NCI-H510A (cell line): ENCODE measurements at regions not wholly inside any gene's neighbourhood (a gene's known extent, or its start where the extent isn't known, plus 50 kb on each side); places are given as distances from the start of the nearest gene placed in this dataset.

ENCODE experiments used
- DNase-seq: peaks from one replicate; lab custom pipeline; 2025; lab: John Stamatoyannopoulos, UW

DNA sequence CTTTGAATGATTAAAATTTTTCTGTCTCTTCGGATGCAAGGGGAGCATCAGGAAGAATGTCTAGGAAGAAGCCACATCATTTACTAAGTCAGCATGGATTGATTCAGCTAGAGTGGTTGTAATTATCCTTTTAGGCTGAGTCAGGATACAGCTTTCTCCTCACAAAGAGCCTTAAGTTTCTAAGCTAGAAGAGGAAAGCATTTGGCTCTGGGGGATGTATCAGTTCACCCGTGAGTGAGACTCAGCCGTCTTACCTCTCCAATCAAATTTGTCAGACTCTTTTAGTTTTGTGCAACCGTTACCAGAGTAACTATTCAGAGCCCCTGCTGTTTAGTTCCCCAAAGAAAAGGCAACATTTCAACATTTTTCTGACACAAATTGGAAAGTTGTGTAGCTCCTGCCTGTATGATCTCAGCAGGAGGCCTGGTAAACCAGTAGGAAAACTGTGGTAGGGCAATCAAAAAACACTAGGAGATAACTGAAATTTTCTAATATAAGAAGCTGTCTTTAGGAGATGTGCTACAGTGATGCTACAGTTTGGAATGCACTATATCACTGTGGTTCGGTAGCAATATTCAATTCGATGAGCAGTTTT lies 432.4 kb upstream of the LUZP2 start:
- no peak for DNase-seq

DNA sequence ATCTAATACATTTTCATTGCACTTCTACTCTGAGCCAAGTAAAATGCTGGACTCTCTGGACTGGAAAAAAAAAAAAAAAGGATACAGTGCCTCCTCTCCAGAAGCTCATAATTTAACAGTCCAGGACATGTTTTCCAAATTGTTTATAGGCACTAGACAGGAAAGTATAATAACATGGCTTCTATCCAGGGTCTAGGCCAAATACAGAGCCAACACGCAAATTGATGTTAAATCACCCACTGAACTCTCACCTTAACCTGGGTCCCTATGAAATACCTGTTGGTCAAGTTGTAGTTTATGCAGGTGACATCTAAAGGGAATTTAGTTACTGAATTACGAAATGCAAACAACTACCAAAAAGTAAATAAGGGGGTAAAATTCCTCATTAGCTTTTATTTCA lies 428.7 kb upstream of the LUZP2 start:
- DNase-seq: no peak

DNA sequence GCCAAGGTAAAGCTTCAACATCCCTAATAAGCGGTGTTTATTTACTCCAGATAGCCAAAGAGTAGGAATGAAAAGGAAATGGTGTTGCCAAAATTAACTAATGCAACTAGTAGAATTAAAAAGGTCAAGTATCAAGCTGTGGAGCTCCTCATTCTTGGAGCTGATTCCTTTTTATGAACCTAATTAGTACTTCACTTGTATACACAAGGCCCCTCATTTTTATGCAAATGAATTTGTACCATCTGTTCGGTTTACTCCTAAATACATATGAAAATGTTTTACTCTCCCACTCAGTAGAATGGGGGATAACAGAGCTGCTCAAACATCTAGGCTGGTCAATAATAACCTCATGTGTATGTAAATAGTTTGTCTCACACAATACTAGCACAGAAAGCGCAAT lies 426.4 kb upstream of the LUZP2 start:
- DNase-seq: no peak

DNA sequence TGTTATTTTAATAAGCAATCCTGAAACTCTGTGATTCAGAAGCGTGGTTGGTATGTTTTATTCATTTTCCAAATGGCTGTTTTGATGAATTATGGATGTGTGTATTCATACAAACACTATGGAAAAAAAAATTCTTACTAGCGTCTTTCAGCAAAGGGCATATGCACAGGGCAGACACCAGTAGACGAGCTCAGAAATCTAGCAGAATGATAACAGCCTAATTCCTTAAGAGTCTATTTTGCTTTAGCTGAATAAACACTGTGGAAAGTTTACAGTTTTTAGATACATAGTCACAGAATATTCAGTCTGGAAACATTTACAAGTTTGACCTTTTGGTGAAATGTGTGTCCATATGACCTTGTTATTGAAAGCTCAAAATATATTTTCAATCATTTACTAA lies 418.8 kb upstream of the LUZP2 start:
- no peak for DNase-seq

DNA sequence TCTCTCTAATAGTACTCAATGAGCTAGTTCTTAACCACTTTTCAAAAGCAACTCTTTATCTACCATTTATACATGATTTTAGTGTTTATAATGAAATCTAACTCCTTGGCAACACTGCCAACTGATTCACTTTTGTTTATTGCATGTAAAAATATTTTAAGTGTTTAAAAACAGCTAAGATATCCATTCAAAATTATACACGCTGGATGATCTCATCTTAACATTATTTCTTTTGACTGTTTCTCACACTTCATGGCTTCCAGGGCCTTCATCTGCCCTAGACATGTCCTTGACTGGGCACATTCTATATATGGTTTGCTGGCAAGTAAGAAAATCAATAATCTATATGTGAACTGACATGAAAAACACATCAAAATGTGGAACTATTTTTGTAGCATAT lies 414.6 kb upstream of the LUZP2 start:
- no peak for DNase-seq

DNA sequence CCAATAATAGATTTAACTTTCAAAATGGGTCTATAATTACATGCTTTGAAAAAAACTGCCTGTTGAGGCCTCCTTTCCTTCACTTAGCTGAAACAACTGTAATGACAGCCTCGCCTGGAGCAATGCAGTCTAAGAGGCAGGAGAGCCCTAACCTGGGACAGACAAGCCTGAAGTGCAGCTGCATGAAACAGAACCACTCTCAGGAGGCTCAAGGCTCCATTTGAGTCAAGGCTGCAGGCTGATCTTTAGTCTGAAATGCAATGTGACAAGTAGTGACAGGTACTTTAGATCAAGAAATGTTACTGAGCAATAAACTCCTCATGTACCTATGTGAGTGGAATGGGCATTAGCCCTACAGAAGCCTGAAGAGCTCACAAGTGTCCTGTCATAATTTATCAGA lies 414.0 kb upstream of the LUZP2 start:
- DNase-seq: no peak

DNA sequence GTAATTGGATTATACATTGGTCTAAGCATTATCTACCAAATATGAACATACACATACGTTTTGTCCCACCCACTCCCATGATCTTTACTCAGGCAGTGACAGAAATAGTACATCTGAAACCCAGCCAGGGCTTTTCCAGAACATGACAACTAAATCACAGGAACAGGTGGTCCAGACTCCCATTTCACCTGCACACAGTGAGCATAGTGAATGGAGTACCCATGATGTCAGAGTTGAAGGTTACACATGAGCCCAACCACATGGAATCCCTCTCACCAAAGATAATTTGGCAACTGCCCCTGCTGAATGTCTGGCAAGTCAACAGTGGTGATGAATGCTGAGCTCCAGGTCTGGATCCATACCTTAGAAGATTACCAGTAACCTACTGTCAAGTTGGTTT lies 411.9 kb upstream of the LUZP2 start:
- DNase-seq: no peak

DNA sequence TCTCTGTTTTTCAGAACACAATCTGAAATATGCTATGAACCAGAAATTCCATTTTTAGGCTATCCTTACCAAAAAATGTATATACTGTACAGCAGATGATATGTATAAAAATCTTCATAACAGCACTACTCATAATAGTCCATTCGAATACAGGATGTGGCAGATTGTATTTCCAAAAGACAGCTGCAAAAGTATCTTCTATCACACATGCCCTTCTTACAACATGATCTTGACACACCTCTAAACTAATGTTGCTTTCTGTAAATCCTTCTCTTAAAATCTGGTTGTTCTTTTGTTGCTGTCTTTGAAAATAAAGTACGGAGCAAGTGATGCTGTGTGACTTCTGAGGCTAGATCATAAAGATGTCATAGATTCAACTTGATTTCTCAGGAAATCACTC lies 409.9 kb upstream of the LUZP2 start:
- DNase-seq: no peak

DNA sequence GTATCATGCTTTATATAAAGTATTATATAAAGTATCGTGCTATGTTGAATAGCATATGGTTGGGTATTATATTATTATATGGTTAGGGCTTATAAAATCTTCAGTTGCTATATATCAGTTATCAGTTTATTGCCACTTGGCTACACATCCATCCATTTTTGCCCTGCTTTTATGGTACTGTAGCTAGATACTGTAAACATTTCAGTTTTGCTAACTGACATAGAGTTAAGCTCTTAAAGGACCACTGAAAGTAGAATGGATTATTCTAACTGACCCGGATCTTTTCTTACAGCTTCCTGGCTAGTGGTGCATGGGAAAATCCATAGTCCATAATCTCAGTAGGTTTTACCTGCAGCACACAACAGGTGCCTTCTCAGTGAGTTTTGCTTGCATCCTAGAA lies 405.3 kb upstream of the LUZP2 start:
- no peak for DNase-seq

DNA sequence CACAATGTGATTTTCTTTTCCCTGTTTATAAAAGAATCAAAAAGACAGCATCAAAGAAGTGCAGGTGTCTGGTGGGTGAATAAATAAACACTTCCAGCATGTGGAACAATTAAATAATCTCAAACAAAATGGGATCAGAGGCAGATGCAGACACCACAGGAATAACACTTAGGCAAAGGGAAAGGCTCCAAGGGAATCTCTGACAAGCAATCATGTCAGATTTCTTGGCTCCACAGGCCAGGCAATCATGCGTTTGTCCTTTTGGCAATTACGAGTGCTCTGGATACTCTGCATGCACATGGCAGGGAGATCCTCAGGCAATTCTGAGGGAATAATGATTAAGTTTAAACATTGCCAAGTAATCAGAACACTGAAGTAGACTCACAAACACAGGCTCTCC lies 403.5 kb upstream of the LUZP2 start:
- DNase-seq: no peak

DNA sequence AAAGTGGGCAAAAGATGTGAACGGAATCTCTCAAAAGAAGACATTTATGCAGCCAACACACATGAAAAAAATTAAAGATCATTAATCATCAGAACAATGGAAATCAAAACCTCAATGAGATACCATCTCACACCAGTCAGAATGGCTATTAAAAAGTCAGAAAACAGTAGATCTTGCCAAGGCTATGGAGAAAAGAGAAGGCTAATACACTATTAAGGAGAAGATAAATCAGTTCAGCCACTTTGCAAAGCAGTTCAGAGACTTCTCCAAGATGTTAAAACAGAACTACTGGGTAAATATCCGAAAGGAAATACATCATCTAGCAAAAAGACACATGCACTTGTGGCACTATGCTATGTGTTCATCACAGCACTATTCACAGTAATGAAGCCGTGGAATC lies 388.2 kb upstream of the LUZP2 start:
- DNase-seq: no peak

DNA sequence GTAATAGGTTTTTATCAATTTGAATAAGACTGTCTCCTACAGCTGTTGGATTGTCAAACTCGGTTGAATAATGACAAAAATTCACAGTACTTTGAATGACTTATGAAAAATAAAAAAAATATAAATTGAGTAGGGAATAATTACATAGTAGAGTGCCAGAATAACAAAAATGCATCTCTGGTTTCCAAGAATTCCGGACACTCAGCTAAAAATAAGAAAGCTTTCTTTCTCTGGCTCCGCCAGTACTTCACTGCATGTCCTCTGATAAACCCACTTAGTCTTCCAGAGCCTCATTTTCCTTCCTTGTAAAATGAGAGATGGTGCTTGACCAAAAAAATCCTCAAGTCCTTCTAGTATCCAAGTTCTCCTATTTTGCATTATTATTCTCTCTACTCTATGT lies 374.6 kb upstream of the LUZP2 start:
- DNase-seq: no peak

DNA sequence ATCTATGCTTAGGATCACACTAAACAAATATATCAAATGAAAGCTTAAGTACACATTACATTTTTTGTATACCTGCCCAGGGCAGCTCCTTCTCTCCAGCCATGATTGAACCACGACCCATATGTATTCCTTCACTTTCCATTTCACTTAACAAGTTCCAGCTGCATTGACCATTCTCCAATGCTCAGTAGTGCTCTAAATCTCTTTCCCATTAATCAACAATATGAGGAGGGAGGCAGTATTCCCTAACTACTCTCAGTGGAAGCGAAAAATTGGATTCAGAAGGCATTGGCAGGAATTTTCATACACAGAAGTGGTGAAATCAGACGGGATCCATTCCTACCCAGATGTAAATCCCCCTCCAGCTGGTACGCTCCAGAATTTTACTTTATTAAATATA lies 372.0 kb upstream of the LUZP2 start:
- no peak for DNase-seq

DNA sequence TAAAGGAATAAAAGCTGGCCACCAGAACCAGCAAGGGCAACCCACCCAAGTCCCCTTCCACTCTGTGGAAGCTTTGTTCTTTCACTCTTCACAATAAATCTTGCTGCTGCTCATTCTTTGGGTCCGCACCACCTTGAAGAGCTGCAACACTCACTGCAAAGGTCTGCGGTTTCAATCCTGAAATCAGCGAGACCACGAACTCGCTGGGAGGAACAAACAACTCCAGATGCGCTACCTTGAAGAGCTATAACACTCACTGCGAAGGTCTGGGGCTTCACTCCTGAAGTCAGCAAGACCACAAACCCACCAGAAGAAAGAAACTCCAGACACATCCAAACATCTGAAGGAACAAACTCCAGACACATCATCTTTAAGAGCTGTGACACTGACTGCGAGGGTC lies 365.2 kb upstream of the LUZP2 start:
- no peak for DNase-seq

DNA sequence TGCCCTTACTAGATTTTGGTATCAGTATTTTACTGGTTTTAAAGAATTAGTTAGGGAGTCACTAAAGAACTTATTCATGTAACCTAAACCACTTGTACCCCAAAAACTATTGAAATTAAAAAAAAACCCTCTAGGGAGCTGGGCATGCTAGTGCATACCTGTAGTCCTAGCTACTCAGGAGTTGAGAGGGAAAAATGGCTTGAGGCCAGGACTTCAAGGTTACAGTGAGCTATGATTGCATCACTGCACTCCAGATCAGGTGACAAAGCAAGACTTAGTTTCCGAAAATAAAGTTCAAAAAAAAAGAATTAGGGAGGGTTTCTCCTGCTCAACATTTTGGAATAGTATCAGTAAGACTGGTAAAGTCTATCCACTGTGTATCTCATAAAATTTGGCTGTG lies 364.4 kb upstream of the LUZP2 start:
- DNase-seq: no peak

DNA sequence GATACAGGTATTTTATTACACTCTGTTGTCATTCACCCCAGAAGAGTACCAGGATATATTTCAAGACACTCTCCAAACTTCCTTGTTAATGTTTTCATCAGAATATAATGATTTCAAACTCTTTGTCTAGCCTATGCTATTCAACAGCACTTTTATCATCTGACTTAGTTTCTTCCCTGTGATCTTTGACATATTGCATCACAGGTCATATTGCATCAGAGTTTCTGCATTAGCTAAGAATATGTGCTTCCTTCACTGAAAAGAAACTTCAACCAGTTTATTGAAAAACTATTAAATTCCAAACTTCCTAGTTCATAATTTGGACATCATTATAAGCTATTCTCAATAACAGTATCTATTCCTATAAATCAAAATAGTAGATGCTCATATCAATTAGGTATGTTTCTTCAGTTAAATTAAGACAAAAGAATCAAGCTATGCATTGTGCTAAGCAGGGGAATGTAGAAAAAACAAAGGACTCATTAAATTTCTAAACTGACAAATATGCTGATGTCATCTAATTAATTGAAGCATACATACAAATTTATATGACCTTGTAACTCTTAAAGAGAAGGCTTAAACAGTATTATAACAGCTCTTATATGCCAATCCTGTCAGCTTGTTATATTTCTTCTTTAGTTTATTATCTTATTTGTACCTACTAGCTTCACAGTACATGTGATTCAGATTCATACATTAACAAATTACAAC lies 361.8 kb upstream of the LUZP2 start:
- no peak for DNase-seq

DNA sequence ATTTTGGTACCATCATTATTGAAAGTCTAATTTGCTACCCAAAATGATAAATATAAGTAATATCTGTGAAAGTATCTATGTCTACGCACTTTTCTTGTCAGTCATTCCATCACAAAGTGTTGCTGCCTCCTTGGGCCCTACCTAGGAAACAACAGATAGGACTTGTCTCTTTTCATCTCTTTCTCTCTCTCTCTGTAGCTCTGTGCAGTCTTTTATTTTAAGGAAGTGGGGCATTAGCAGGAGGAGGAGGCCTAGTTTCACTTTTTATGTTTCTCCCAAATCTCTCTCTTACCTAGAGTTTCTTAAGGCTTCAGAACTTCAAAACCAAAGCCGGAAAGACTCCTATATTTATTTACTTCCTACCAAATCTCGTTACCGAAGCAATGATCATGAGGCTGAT lies 354.8 kb upstream of the LUZP2 start:
- DNase-seq: no peak

DNA sequence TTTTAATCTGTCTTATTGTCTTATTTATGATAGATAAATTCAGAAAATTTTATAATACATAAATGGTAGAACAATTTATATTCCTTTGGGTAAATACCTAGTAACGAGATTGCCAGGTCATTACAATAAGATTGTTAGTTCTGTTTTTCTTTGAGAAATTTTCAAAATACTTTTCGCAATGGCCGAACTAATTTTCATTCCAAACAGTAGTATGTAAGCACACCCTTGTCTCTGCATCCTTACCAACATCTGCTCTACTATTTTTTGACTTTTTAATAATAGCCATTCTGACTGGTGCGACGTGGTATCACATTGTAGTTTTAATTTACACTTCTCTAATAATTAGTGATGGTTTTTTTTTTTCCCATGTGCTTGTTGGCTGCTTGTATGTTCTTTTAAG lies 351.4 kb upstream of the LUZP2 start:
- no peak for DNase-seq

DNA sequence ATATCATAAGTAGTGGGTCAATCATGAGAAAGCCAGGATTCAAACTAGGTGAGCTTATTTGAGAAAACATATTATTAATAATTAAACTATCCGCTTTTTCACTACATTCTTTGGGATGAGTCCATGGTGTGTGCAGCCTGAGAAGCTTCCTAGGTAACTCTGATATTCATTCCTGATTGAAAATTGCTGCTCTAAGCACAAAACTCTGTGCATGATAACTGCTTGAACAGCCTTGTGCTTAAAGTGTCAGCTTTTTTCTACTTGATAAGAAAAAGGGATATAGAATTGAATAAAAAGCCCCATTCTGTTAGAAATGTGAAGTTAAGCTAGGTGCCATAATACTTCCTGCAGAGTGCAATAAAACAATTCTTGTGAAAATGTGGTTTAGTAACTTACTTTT lies 343.5 kb upstream of the LUZP2 start:
- DNase-seq: no peak

DNA sequence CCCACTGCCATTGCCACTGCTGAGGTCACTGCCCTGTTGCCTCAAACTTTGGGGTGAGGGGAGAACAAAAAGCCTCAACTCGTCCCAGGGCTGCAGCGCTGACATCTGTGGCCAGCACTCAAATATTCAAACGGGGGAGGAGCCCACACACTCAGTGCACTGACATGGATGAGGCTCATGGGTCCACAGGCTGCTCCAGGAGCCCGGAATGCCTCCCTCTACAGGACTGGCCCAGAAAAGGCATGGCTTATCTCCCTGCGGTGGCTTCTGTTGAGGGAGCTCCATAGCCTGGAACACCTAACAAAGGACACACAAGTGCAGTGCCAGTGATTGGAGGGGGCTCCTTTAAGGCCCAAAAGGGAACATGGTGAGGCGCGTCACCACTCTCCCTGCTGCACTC lies 341.1 kb upstream of the LUZP2 start:
- DNase-seq: no peak

DNA sequence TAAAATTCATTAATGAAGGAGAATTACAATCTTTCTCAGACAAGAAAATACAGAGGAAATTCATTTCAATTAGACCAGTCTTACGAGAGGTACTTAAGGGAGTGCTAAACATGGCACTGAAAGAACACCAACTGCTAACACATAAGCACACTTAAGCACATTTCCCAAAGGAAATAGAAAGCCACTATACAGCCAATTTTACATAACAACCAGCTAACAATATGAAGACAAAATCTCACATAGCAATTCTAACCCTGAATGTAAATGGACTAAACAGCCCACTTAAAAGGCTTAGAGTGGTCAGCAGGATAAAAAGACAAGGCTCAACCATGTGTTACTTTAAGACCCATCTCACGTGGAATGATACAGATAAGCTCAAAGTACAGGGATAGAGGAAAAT lies 339.5 kb upstream of the LUZP2 start:
- DNase-seq: no peak

DNA sequence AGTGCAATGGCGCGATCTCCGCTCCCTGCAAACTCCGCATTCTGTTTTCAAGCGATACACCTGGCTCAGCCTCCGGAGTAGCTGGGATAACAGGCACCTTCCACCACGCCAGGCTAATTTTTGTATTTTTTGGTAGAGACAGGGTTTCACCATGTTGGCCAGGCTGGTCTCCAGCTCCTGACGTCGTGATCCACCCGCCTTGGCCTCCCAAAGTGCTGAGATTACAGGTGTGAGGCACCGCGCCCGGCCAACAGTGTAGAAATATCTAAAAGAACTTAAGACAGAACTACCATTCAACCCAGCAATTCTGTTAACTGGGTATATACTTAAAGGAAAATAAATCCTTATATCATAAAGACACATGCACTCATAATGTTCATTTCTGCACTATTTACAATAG lies 335.3 kb upstream of the LUZP2 start:
- DNase-seq: no peak

DNA sequence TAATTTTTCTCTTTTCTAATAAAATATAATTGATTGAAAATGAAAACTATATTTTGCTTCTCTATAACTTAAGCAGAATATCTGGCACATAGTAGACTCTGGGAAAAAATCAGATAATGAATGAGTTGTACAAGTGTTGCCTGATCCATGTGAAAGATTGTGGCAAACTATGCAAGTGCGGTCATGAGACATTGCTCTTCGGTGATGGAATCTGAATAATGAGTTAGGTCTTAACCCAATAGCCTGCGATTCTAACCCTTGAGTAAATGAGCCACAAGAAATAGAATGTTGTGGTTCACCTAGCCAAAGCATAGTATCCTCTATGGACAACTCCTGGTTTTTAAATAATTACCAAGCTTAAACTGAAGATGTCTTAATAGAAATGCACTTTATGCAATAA lies 333.7 kb upstream of the LUZP2 start:
- DNase-seq: no peak

DNA sequence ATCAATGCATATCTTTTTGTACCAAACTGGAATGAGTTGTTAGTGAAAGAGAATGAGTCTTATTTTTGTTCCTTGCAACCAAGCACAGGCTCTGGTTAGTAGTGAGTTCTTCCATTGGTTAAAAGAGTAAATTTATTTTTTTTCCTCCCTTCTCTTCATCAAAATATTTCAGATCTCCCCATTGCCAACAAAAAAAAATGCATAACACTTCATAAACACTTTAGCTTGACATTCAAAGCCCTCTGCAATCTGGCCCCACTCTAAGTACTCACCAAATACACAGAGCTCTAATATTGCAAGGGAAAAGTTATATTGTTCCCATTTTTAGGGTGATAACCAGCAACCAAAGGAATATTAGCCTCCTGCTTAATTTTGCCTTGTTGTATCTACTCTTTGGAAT lies 333.0 kb upstream of the LUZP2 start:
- DNase-seq: no peak
